SK-N-MC (cell line): ENCODE measurements at regions not wholly inside any gene's neighbourhood (a gene's known extent, or its start where the extent isn't known, plus 50 kb on each side); places are given as distances from the start of the nearest gene placed in this dataset.

Experiments used
- EZH2 ChIP-seq: fragments of 200-600 bp; sonication (generic); IDR thresholded peaks from one replicate; pipeline ENCODE4 v1.6.1; 2017; ENCODE audit warnings: antibody characterized with exemption
- POLR2AphosphoS5 ChIP-seq: IDR thresholded peaks from 2 replicates; pipeline ENCODE4 v1.6.1; 2012; ENCODE audit warnings: mild to moderate bottlenecking, low read depth, low read length, borderline replicate concordance

- TF ChIP-seq EZH2: no peak
- TF ChIP-seq POLR2AphosphoS5: no peak
These were observed 288.4 kb downstream of the ASXL3 start for GRCh38 chr18:33866386-33866785.
